Trophoblast cell (in vitro differentiated cells and primary cell): ENCODE measurements at regions not wholly inside any gene's neighbourhood (a gene's known extent, or its start where the extent isn't known, plus 50 kb on each side); places are given as distances from the start of the nearest gene placed in this dataset.

Experiments
- DNase-seq, 2 donors: peaks; one replicate each; pipeline ENCODE4 v3.0.0-alpha.2; 2016
- H2AFZ ChIP-seq: 2 replicates; pipeline ENCODE4 v1.6.1; 2013; ENCODE audit warnings: low read length, moderate library complexity, mild to moderate bottlenecking; ENCODE audit not compliant: insufficient read depth, poor library complexity
- H2AK5ac ChIP-seq: 2 replicates; pipeline ENCODE4 v1.6.1; 2013; ENCODE audit warnings: mild to moderate bottlenecking, low read length
- H2BK120ac ChIP-seq: 2 replicates; pipeline ENCODE4 v1.6.1; 2013; ENCODE audit warnings: low read length, mild to moderate bottlenecking, moderate library complexity; ENCODE audit not compliant: insufficient read depth, poor library complexity
- H2BK12ac ChIP-seq: 2 replicates; pipeline ENCODE4 v1.6.1; 2013; ENCODE audit warnings: mild to moderate bottlenecking, low read length, moderate library complexity
- H2BK5ac ChIP-seq: 2 replicates; pipeline ENCODE4 v1.6.1; 2013; ENCODE audit warnings: low read length, low read depth, moderate library complexity, mild to moderate bottlenecking; ENCODE audit not compliant: poor library complexity
- H3K14ac ChIP-seq: 2 replicates; pipeline ENCODE4 v1.6.1; 2013; ENCODE audit warnings: mild to moderate bottlenecking, low read length
- H3K18ac ChIP-seq: 2 replicates; pipeline ENCODE4 v1.6.1; 2013; ENCODE audit warnings: mild to moderate bottlenecking, low read length
- H3K23ac ChIP-seq: 2 replicates; pipeline ENCODE4 v1.6.1; 2013; ENCODE audit warnings: low read length
- H3K27ac ChIP-seq: 2 replicates; pipeline ENCODE4 v1.5.1; 2013; ENCODE audit warnings: low read depth, mild to moderate bottlenecking, inconsistent platforms, low read length, moderate library complexity
- H3K27me3 ChIP-seq: 2 replicates; pipeline ENCODE4 v1.6.1; 2013; ENCODE audit warnings: inconsistent platforms, mild to moderate bottlenecking, low read length, moderate library complexity; ENCODE audit not compliant: insufficient read depth
- H3K36me3 ChIP-seq, 2 experiments: 1 replicate in 1 of 2; 2 replicates in 1 of 2; pipeline ENCODE4 v1.6.1; 2013; ENCODE audit warnings: low read length in 2 of 2, mild to moderate bottlenecking in 2 of 2, moderate library complexity in 1 of 2; ENCODE audit not compliant: insufficient read depth in 2 of 2, control insufficient read depth in 1 of 2
- H3K4ac ChIP-seq: 2 replicates; pipeline ENCODE4 v1.6.1; 2013; ENCODE audit warnings: low read depth, mild to moderate bottlenecking, low read length, moderate library complexity
- H3K4me1 ChIP-seq, 2 experiments: 1 replicate in 1 of 2; 2 replicates in 1 of 2; pipeline ENCODE4 v1.6.1; 2013; ENCODE audit warnings: low read length in 2 of 2, mild to moderate bottlenecking in 2 of 2, moderate library complexity in 1 of 2; ENCODE audit not compliant: insufficient read depth in 2 of 2, control insufficient read depth in 1 of 2
- H3K4me2 ChIP-seq: 2 replicates; pipeline ENCODE4 v1.6.1; 2013; ENCODE audit warnings: inconsistent platforms, mild to moderate bottlenecking, low read length, moderate library complexity
- H3K4me3 ChIP-seq: 2 replicates; pipeline ENCODE4 v1.5.1; 2013; ENCODE audit warnings: mild to moderate bottlenecking, low read depth, low read length, inconsistent platforms
- H3K79me1 ChIP-seq: one replicate; pipeline ENCODE4 v1.6.1; 2013; ENCODE audit warnings: low read length
- H3K79me2 ChIP-seq: 2 replicates; pipeline ENCODE4 v1.6.1; 2013; ENCODE audit warnings: low read length, mild to moderate bottlenecking; ENCODE audit not compliant: control insufficient read depth, insufficient read depth, poor library complexity
- H3K9ac ChIP-seq: 2 replicates; pipeline ENCODE4 v1.6.1; 2013; ENCODE audit warnings: mild to moderate bottlenecking, low read length
- H3K9me3 ChIP-seq: 2 replicates; pipeline ENCODE4 v1.6.1; 2013; ENCODE audit warnings: low read depth, mild to moderate bottlenecking, control low read depth, inconsistent platforms, low read length; ENCODE audit not compliant: insufficient read depth
- H4K12ac ChIP-seq: 2 replicates; pipeline ENCODE4 v1.6.1; 2013; ENCODE audit warnings: low read depth, mild to moderate bottlenecking, low read length, moderate library complexity
- H4K8ac ChIP-seq: 2 replicates; pipeline ENCODE4 v1.6.1; 2013; ENCODE audit warnings: low read depth, mild to moderate bottlenecking, low read length, moderate library complexity
- H4K91ac ChIP-seq: one replicate; pipeline ENCODE4 v1.6.1; 2013; ENCODE audit warnings: low read depth, mild to moderate bottlenecking, low read length, moderate library complexity
- WGBS: extraction: QIAGEN DNeasy Blood & Tissue Kit; methylation state at CpG from one replicate; pipeline ENCODE4 v1.1.7; 2013; ENCODE audit warnings: missing lambda C conversion rate; ENCODE audit not compliant: insufficient read length, insufficient coverage; ENCODE audit errors: extremely low coverage; 5-methylcytosine and 5-hydroxymethylcytosine counted together

DNA sequence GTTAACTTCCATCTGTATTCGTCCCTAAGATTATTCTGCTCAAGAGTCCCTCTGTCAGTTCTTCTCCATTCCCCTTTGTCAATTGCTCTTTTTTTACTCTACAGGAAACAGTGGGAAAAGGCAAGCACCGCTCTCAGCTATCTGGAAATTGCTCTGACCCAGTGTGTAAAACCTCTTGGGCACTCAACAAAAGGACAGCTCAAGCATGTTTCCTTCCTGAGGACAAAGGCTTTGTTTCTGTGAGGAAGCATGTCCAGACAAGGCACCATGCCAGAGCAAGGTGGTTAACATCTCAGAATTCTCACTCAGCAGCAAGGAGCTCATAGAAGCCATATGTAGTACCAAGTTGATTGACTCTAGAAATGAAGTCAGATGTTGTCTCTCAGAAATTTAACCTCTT is 735.6 kb downstream of the TSN start:
- no peak overlapping the region for H2BK5ac ChIP-seq
- peaks cover 0 to 2% of the 10 kb centered on the region in 2 experiments for H3K36me3 ChIP-seq
- no peak overlapping the region for H2BK12ac ChIP-seq
- H3K4me3 ChIP-seq: no peak overlapping the region
- H4K12ac ChIP-seq: no peak overlapping the region
- no peaks in the 10 kb centered on the region for H3K79me2 ChIP-seq
- no peak overlapping the region for H2AFZ ChIP-seq
- no peak overlapping the region for H3K9ac ChIP-seq
- H3K27me3 ChIP-seq: no peaks in the 10 kb centered on the region
- no peak overlapping the region for H3K14ac ChIP-seq
- no peak overlapping the region for H3K18ac ChIP-seq
- H3K4me1 ChIP-seq: no peaks in the 10 kb centered on the region
- DNase-seq: no peak
- WGBS: no CpG with 5 or more reads among the region's 2 CpGs
- no peaks in the 10 kb centered on the region for H3K79me1 ChIP-seq
- H2AK5ac ChIP-seq: no peak overlapping the region
- no peak overlapping the region for H3K23ac ChIP-seq
- H4K91ac ChIP-seq: no peak overlapping the region
- no peak overlapping the region for H4K8ac ChIP-seq
- H3K4ac ChIP-seq: no peak overlapping the region
- H2BK120ac ChIP-seq: no peak overlapping the region
- H3K9me3 ChIP-seq: no peaks in the 10 kb centered on the region
- no peak overlapping the region for H3K4me2 ChIP-seq
- H3K27ac ChIP-seq: no peak overlapping the region

DNA sequence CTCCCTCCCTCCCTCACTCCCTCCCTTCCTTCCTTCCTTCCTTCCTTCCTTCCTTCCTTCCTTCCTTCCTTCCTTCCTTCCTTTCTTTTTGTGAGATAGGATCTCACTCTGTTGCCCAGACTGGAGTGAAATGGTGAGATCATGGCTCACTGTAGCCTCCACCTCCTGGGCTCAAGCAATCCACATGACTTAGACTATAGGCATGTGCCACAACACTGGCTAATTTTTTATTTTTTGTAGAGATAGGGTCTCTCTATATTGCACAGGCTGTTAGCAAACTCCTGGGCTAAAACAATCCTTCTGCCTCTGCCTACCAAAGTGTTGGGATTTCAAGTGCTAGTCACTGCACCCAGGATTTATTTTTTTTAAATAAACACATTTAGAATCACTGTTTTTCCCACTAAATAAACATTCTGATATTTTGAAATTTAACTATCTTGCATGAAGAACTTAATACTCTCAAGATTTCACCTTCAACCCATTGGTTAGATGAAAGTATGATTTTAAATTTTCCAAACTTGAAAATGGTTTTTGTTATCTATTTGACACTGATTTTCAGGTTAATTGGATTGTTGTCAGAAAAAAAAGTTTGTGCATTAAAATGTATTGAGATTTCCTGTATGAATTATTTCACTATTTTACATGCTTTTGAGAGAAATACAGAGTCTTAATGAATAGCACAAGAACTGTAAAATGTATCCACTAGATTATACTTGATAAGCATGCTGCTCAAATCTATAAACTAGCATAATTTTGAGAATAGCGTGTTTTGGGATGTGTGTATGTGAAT is 745.1 kb downstream of the TSN start:
- no peak overlapping the region for H4K91ac ChIP-seq
- no peak for DNase-seq
- no peak overlapping the region for H3K27ac ChIP-seq
- no peak overlapping the region for H3K18ac ChIP-seq
- no peak overlapping the region for H2AK5ac ChIP-seq
- no peak overlapping the region for H3K9ac ChIP-seq
- H3K4me2 ChIP-seq: no peak overlapping the region
- no CpG with 5 or more reads among the region's 1 CpG for WGBS
- no peak overlapping the region for H2BK12ac ChIP-seq
- H2BK5ac ChIP-seq: no peak overlapping the region
- H3K36me3 ChIP-seq: no peaks in the 10 kb centered on the region
- H2AFZ ChIP-seq: no peak overlapping the region
- no peak overlapping the region for H3K4ac ChIP-seq
- H3K23ac ChIP-seq: no peak overlapping the region
- H3K14ac ChIP-seq: no peak overlapping the region
- no peak overlapping the region for H3K4me3 ChIP-seq
- no peaks in the 10 kb centered on the region for H3K4me1 ChIP-seq
- no peaks in the 10 kb centered on the region for H3K9me3 ChIP-seq
- H3K79me1 ChIP-seq: no peaks in the 10 kb centered on the region
- H4K8ac ChIP-seq: no peak overlapping the region
- no peak overlapping the region for H2BK120ac ChIP-seq
- no peak overlapping the region for H4K12ac ChIP-seq
- no peaks in the 10 kb centered on the region for H3K79me2 ChIP-seq
- no peaks in the 10 kb centered on the region for H3K27me3 ChIP-seq

DNA sequence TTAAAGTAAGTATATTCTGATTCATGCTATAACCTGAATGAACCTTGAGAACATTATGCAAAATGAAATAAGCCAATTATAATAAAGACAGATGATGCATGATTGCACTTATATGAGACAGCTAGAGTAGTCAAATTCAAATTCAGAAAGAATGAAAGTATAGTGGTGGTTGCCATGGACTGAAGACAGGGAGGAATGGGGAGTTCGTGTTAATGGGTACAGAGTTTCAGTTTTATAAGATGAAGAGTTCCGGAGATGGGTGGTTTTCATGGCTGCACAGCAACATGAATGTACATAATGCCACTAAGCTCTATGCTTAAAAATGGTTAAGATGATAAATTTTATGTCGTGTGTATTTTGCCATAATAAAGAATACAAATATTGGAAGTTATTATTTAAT is 751.2 kb downstream of the TSN start:
- no peak overlapping the region for H3K4ac ChIP-seq
- H3K9me3 ChIP-seq: no peaks in the 10 kb centered on the region
- H3K27ac ChIP-seq: no peak overlapping the region
- H2AFZ ChIP-seq: no peak overlapping the region
- DNase-seq: no peak
- no peak overlapping the region for H4K91ac ChIP-seq
- H3K4me2 ChIP-seq: no peak overlapping the region
- no peak overlapping the region for H3K23ac ChIP-seq
- H3K79me1 ChIP-seq: no peaks in the 10 kb centered on the region
- H3K79me2 ChIP-seq: no peaks in the 10 kb centered on the region
- no peak overlapping the region for H3K9ac ChIP-seq
- H3K18ac ChIP-seq: no peak overlapping the region
- no CpG with 5 or more reads among the region's 3 CpGs for WGBS
- H2BK5ac ChIP-seq: no peak overlapping the region
- H3K4me3 ChIP-seq: no peak overlapping the region
- no peak overlapping the region for H2BK12ac ChIP-seq
- no peak overlapping the region for H2AK5ac ChIP-seq
- H4K8ac ChIP-seq: no peak overlapping the region
- no peaks in the 10 kb centered on the region for H3K27me3 ChIP-seq
- H4K12ac ChIP-seq: no peak overlapping the region
- no peak overlapping the region for H2BK120ac ChIP-seq
- no peak overlapping the region for H3K14ac ChIP-seq
- H3K36me3 ChIP-seq: no peaks in the 10 kb centered on the region
- H3K4me1 ChIP-seq: no peaks in the 10 kb centered on the region

DNA sequence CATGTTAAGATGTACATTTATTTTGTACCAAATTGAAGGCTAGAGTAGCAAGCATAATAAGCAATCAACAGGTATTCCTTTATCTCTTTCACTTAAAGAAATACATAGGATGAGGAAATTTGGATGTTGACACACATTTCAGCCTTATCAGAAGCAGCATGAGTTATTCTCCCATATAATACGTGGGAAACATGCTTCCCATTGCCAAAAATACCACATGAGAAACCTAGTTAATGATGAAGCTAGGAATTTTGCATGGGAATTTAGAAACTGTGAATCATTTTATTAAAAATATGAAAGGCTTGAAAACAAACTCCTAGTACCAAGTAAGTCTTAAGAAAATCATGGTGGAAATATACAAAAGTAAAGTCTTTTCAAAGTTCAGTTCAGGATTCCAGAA is 751.8 kb downstream of the TSN start:
- Histone ChIP-seq H2BK5ac (no peak overlapping the region), H3K79me2 (no peaks in the 10 kb centered on the region), H4K91ac (no peak overlapping the region), H3K27me3 (no peaks in the 10 kb centered on the region), H3K36me3 (no peaks in the 10 kb centered on the region), H3K4me3 (no peak overlapping the region), H3K4me2 (no peak overlapping the region), H3K4ac (no peak overlapping the region), H3K9me3 (no peaks in the 10 kb centered on the region), H3K18ac (no peak overlapping the region), H3K9ac (no peak overlapping the region), H2BK12ac (no peak overlapping the region), H2AK5ac (no peak overlapping the region), H2BK120ac (no peak overlapping the region), H3K4me1 (no peaks in the 10 kb centered on the region), H3K23ac (no peak overlapping the region), H3K27ac (no peak overlapping the region), H4K8ac (no peak overlapping the region), H4K12ac (no peak overlapping the region), H2AFZ (no peak overlapping the region), H3K14ac (no peak overlapping the region), H3K79me1 (no peaks in the 10 kb centered on the region)
- no peak for DNase-seq
- WGBS: no CpG with 5 or more reads among the region's 1 CpG
